ENCODE measurements at regions not wholly inside any gene's neighbourhood (a gene's known extent, or its start where the extent isn't known, plus 50 kb on each side); places are given as distances from the start of the nearest gene placed in this dataset.
"Not testable (repeated sequence)": the region's sequence is repeated elsewhere in the genome, so short reads cannot be mapped to it uniquely, and the experiment has no call there.

DNA sequence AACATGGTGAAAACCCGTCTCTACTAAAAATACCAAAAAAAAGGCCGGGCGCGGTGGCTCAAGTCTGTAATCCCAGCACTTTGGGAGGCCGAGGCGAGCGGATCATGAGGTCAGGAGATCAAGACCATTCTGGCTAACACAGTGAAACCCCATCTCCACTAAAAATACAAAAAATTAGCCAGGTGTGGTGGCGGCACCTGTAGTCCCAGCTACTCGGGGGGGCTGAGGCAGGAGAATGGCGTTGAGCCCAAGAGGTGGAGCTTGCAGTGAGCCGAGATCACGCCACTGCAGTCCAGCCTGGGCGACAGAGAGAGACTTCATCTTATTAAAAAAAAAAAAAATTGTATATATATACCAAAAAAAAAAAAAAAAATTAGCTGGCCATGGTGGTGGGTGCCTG lies 533.8 kb downstream of the DMRTA1 start:
- H3K4me1 Mint-ChIP-seq; H3K36me3 ChIP-seq (ENCODE audit: insufficient read depth, low read length); H3K27me3 Mint-ChIP-seq; POLR2A ChIA-PET; H3K9me3 ChIP-seq (ENCODE audit: low read length); H3K4me3 ChIP-seq (ENCODE audit: low read length); H3K27ac ChIP-seq (ENCODE audit: low read depth, low read length); H3K27me3 ChIP-seq (ENCODE audit: insufficient read depth, low read length, poor library complexity, severe bottlenecking); H3K4me3 Mint-ChIP-seq; H3K27ac Mint-ChIP-seq; H3K36me3 Mint-ChIP-seq; H3K4me1 ChIP-seq (ENCODE audit: insufficient read depth, low read length); DNase-seq: not testable (repeated sequence)
- CTCF ChIA-PET, result interaction anchor here (0.7 kb wide), 1 partner anchor 727 kb away, joined by 4 read pairs; no protein-coding TSS in a partner anchor
- peaks cover 0 to 27% (median 3%) of the 10 kb centered on the region in 5 donors for H3K9me3 Mint-ChIP-seq

- POLR2A ChIA-PET, result no interaction called here
- Mint-ChIP-seq H3K9me3 (peaks cover 0 to 31% (median 13%) of the 10 kb centered on the region in 5 donors), H3K27me3 (no peaks in the 10 kb centered on the region), H3K4me1 (no peaks in the 10 kb centered on the region), H3K27ac (no peak overlapping the region), H3K4me3 (no peak overlapping the region), H3K36me3 (no peaks in the 10 kb centered on the region)
- no peaks in the 10 kb centered on the region for H3K4me1 ChIP-seq (ENCODE audit: insufficient read depth, low read length)
- H3K4me3 ChIP-seq (ENCODE audit: low read length), result no peak overlapping the region
- DNase-seq, result no peak
- no peaks in the 10 kb centered on the region for H3K27me3 ChIP-seq (ENCODE audit: insufficient read depth, low read length, poor library complexity, severe bottlenecking)
- CTCF ChIA-PET, result no interaction called here
- no peak overlapping the region for H3K27ac ChIP-seq (ENCODE audit: low read depth, low read length)
- no peaks in the 10 kb centered on the region for H3K9me3 ChIP-seq (ENCODE audit: low read length)
- H3K36me3 ChIP-seq (ENCODE audit: insufficient read depth, low read length), result no peaks in the 10 kb centered on the region
Measured at GRCh38 chr9:22986556-22986955, 539.9 kb downstream of the DMRTA1 start.

- no peaks in the 10 kb centered on the region for H3K9me3 ChIP-seq (ENCODE audit: low read length)
- Mint-ChIP-seq H3K4me3 (no peak overlapping the region), H3K27me3 (no peaks in the 10 kb centered on the region), H3K36me3 (no peaks in the 10 kb centered on the region), H3K4me1 (no peaks in the 10 kb centered on the region), H3K9me3 (peaks cover 0 to 25% (median 12%) of the 10 kb centered on the region in 5 donors), H3K27ac (no peak overlapping the region)
- H3K4me1 ChIP-seq (ENCODE audit: insufficient read depth, low read length), result no peaks in the 10 kb centered on the region
- no peak overlapping the region for H3K4me3 ChIP-seq (ENCODE audit: low read length)
- ChIA-PET POLR2A (no interaction called here), CTCF (no interaction called here)
- no peak overlapping the region for H3K27ac ChIP-seq (ENCODE audit: low read depth, low read length)
- no peaks in the 10 kb centered on the region for H3K36me3 ChIP-seq (ENCODE audit: insufficient read depth, low read length)
- H3K27me3 ChIP-seq (ENCODE audit: insufficient read depth, low read length, poor library complexity, severe bottlenecking), result no peaks in the 10 kb centered on the region
- DNase-seq, result no peak
Measured at GRCh38 chr9:22990349-22990748, 543.7 kb downstream of the DMRTA1 start.

GRCh38 chr9:22992780-22993179 lies 546.2 kb downstream of the DMRTA1 start:
- no peak overlapping the region for H3K4me3 Mint-ChIP-seq

GRCh38 chr9:22997923-22998322 lies 551.3 kb downstream of the DMRTA1 start:
- no peak overlapping the region for H3K27ac Mint-ChIP-seq
- H3K27ac ChIP-seq (ENCODE audit: low read depth, low read length), result no peak overlapping the region
- CTCF ChIA-PET, result no interaction called here
- no peaks in the 10 kb centered on the region for H3K4me1 ChIP-seq (ENCODE audit: insufficient read depth, low read length)
- no peaks in the 10 kb centered on the region for H3K4me1 Mint-ChIP-seq
- no peaks in the 10 kb centered on the region for H3K36me3 ChIP-seq (ENCODE audit: insufficient read depth, low read length)
- peaks cover 11 to 27% (median 17%) of the 10 kb centered on the region in 5 donors for H3K9me3 Mint-ChIP-seq
- H3K36me3 Mint-ChIP-seq, result no peaks in the 10 kb centered on the region
- POLR2A ChIA-PET, result no interaction called here
- no peak for DNase-seq
- no peak overlapping the region for H3K4me3 Mint-ChIP-seq
- no peaks in the 10 kb centered on the region for H3K9me3 ChIP-seq (ENCODE audit: low read length)
- no peaks in the 10 kb centered on the region for H3K27me3 ChIP-seq (ENCODE audit: insufficient read depth, low read length, poor library complexity, severe bottlenecking)
- no peak overlapping the region for H3K4me3 ChIP-seq (ENCODE audit: low read length)
- H3K27me3 Mint-ChIP-seq, result no peaks in the 10 kb centered on the region

More at GRCh38 chr9:22992780-22993179, 546.2 kb downstream of the DMRTA1 start:
- H3K4me1 Mint-ChIP-seq, result no peaks in the 10 kb centered on the region
- H3K27me3 Mint-ChIP-seq, result no peaks in the 10 kb centered on the region
- POLR2A ChIA-PET, result no interaction called here
- CTCF ChIA-PET, result no interaction called here
- peaks cover 8 to 24% (median 13%) of the 10 kb centered on the region in 5 donors for H3K9me3 Mint-ChIP-seq
- no peak for DNase-seq
- Histone ChIP-seq H3K27ac (ENCODE audit: low read depth, low read length) (no peak overlapping the region), H3K4me1 (ENCODE audit: insufficient read depth, low read length) (no peaks in the 10 kb centered on the region), H3K27me3 (ENCODE audit: insufficient read depth, low read length, poor library complexity, severe bottlenecking) (no peaks in the 10 kb centered on the region), H3K9me3 (ENCODE audit: low read length) (no peaks in the 10 kb centered on the region), H3K36me3 (ENCODE audit: insufficient read depth, low read length) (no peaks in the 10 kb centered on the region), H3K4me3 (ENCODE audit: low read length) (no peak overlapping the region)
- H3K36me3 Mint-ChIP-seq, result no peaks in the 10 kb centered on the region
- no peak overlapping the region for H3K27ac Mint-ChIP-seq

DNA sequence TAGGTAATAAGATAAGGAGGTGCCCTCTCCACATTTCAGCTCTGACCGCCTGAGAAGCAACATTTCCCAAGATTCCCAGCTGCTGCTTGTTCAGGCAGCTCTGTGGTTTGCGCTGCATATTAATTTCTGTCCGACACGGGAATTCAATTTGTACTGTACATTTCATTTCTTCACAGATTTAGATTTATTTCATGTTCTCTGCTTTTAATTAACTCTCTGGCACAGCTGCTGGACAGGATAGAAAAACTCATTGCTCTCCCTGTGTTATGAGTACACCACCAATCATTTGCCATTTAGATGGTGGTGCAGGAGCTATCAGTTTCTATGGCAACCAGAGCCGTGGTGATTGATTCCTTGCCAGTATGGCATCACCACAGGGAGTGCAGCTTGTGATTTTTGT lies 558.5 kb downstream of the DMRTA1 start:
- no peaks in the 10 kb centered on the region for H3K4me1 ChIP-seq (ENCODE audit: insufficient read depth, low read length)
- H3K27ac ChIP-seq (ENCODE audit: low read depth, low read length), result no peak overlapping the region
- H3K4me3 ChIP-seq (ENCODE audit: low read length), result no peak overlapping the region
- Mint-ChIP-seq H3K27ac (no peak overlapping the region), H3K4me3 (no peak overlapping the region), H3K27me3 (no peaks in the 10 kb centered on the region), H3K36me3 (peaks cover 0 to 2% (median 0%) of the 10 kb centered on the region in 3 donors), H3K4me1 (no peaks in the 10 kb centered on the region), H3K9me3 (peaks cover 0 to 23% (median 6%) of the 10 kb centered on the region in 5 donors)
- no peaks in the 10 kb centered on the region for H3K36me3 ChIP-seq (ENCODE audit: insufficient read depth, low read length)
- CTCF ChIA-PET, result no interaction called here
- POLR2A ChIA-PET, result no interaction called here
- no peak for DNase-seq
- H3K9me3 ChIP-seq (ENCODE audit: low read length), result no peaks in the 10 kb centered on the region
- no peaks in the 10 kb centered on the region for H3K27me3 ChIP-seq (ENCODE audit: insufficient read depth, low read length, poor library complexity, severe bottlenecking)

DNA sequence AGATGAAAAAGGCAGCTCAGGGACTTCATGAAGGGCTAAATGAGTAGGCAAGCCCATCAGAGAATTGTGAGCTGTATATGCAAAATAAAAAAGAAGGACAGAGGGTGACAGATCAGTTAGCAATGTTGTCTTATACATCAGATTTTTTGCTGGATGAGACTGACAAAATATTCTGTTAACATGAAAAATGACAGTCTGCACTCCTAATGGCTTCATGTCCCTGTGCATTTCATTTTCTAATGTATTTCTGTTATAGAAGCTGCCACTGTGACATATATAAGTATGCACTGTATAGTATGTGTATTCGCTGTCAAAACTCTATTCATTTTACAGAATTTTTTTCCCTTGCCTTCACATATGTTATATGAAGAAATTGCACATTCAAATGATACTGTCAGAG lies 559.5 kb downstream of the DMRTA1 start:
- peaks cover 0 to 19% (median 6%) of the 10 kb centered on the region in 5 donors for H3K9me3 Mint-ChIP-seq
- no peak overlapping the region for H3K4me3 Mint-ChIP-seq
- H3K27ac Mint-ChIP-seq, result no peak overlapping the region
- POLR2A ChIA-PET, result no interaction called here
- H3K4me1 Mint-ChIP-seq, result no peaks in the 10 kb centered on the region
- CTCF ChIA-PET, result no interaction called here
- no peak overlapping the region for H3K4me3 ChIP-seq (ENCODE audit: low read length)
- H3K27ac ChIP-seq (ENCODE audit: low read depth, low read length), result no peak overlapping the region
- peaks cover 0 to 2% (median 0%) of the 10 kb centered on the region in 3 donors for H3K36me3 Mint-ChIP-seq
- no peaks in the 10 kb centered on the region for H3K4me1 ChIP-seq (ENCODE audit: insufficient read depth, low read length)
- H3K36me3 ChIP-seq (ENCODE audit: insufficient read depth, low read length), result no peaks in the 10 kb centered on the region
- H3K9me3 ChIP-seq (ENCODE audit: low read length), result no peaks in the 10 kb centered on the region
- no peaks in the 10 kb centered on the region for H3K27me3 Mint-ChIP-seq
- DNase-seq, result no peak
- H3K27me3 ChIP-seq (ENCODE audit: insufficient read depth, low read length, poor library complexity, severe bottlenecking), result no peaks in the 10 kb centered on the region

- ChIA-PET CTCF (no interaction called here), POLR2A (no interaction called here)
- Histone ChIP-seq H3K27me3 (ENCODE audit: insufficient read depth, low read length, poor library complexity, severe bottlenecking) (no peaks in the 10 kb centered on the region), H3K9me3 (ENCODE audit: low read length) (no peaks in the 10 kb centered on the region), H3K4me3 (ENCODE audit: low read length) (no peak overlapping the region), H3K4me1 (ENCODE audit: insufficient read depth, low read length) (no peaks in the 10 kb centered on the region), H3K27ac (ENCODE audit: low read depth, low read length) (no peak overlapping the region), H3K36me3 (ENCODE audit: insufficient read depth, low read length) (no peaks in the 10 kb centered on the region)
- peaks cover 0 to 7% (median 2%) of the 10 kb centered on the region in 5 donors for H3K9me3 Mint-ChIP-seq
- no peak overlapping the region for H3K27ac Mint-ChIP-seq
- DNase-seq, result no peak
- peaks cover 0 to 2% (median 0%) of the 10 kb centered on the region in 3 donors for H3K36me3 Mint-ChIP-seq
- no peaks in the 10 kb centered on the region for H3K27me3 Mint-ChIP-seq
- no peak overlapping the region for H3K4me3 Mint-ChIP-seq
- H3K4me1 Mint-ChIP-seq, result no peaks in the 10 kb centered on the region
Measured at GRCh38 chr9:23011669-23012068, 565.0 kb downstream of the DMRTA1 start.

- Histone ChIP-seq H3K36me3 (ENCODE audit: insufficient read depth, low read length) (no peaks in the 10 kb centered on the region), H3K4me1 (ENCODE audit: insufficient read depth, low read length) (no peaks in the 10 kb centered on the region), H3K27ac (ENCODE audit: low read depth, low read length) (no peak overlapping the region), H3K27me3 (ENCODE audit: insufficient read depth, low read length, poor library complexity, severe bottlenecking) (no peaks in the 10 kb centered on the region), H3K9me3 (ENCODE audit: low read length) (no peaks in the 10 kb centered on the region), H3K4me3 (ENCODE audit: low read length) (no peak overlapping the region)
- Mint-ChIP-seq H3K27ac (no peak overlapping the region), H3K9me3 (peaks cover 2 to 14% (median 9%) of the 10 kb centered on the region in 5 donors), H3K36me3 (no peaks in the 10 kb centered on the region), H3K4me1 (no peaks in the 10 kb centered on the region), H3K4me3 (no peak overlapping the region), H3K27me3 (no peaks in the 10 kb centered on the region)
- DNase-seq, result no peak
- ChIA-PET CTCF (no interaction called here), POLR2A (no interaction called here)
Measured at GRCh38 chr9:23015557-23015956, 568.9 kb downstream of the DMRTA1 start.
